ENCODE measurements at regions not wholly inside any gene's neighbourhood (a gene's known extent, or its start where the extent isn't known, plus 50 kb on each side); places are given as distances from the start of the nearest gene placed in this dataset.

GRCh38 chr18:77635451-77635850 is 385.8 kb downstream of the GALR1 start:
- Histone ChIP-seq H2BK12ac (ENCODE audit: low read length) (no peak overlapping the region), H2AK5ac (ENCODE audit: low read depth, low read length) (no peak overlapping the region), H3K4ac (ENCODE audit: low read length) (no peak overlapping the region), H3K4me2 (ENCODE audit: insufficient read depth, low read length, poor library complexity, severe bottlenecking) (no peak overlapping the region), H3K9ac (ENCODE audit: low read depth, low read length, poor library complexity) (no peak overlapping the region), H3K4me3 (ENCODE audit: low read length in 2 of 2) (no peak overlapping the region), H2BK5ac (ENCODE audit: low read length) (no peak overlapping the region), H3K36me3 (replicated peaks in 1 of 2; ENCODE audit: control insufficient read depth in 2 of 2, insufficient read depth in 2 of 2, low read length in 2 of 2) (no peaks in the 10 kb centered on the region), H2AFZ (ENCODE audit: low read length) (no peak overlapping the region), H2BK120ac (ENCODE audit: low read depth, low read length) (no peak overlapping the region), H3K9me3 (replicated peaks in 1 of 2; ENCODE audit: control insufficient read depth in 2 of 2, insufficient read depth in 1 of 2, low read depth in 1 of 2, low read length in 2 of 2) (no peaks in the 10 kb centered on the region), H4K8ac (ENCODE audit: low read depth, low read length) (no peak overlapping the region), H3K14ac (ENCODE audit: low read length) (no peak overlapping the region), H2BK15ac (ENCODE audit: low read length) (no peak overlapping the region), H4K91ac (ENCODE audit: low read depth, low read length, poor library complexity) (no peak overlapping the region), H3K4me1 (ENCODE audit: control insufficient read depth in 2 of 2, insufficient read depth in 1 of 2, low read depth in 1 of 2, low read length in 2 of 2) (peaks cover 0 to 6% of the 10 kb centered on the region in 2 donors), H3K79me1 (ENCODE audit: low read depth, low read length) (no peaks in the 10 kb centered on the region), H3K27me3 (ENCODE audit: control insufficient read depth in 3 of 3, insufficient read depth in 3 of 3, low read depth in 1 of 3, low read length in 3 of 3) (no peaks in the 10 kb centered on the region), H3K18ac (ENCODE audit: low read length) (no peak overlapping the region), H3K27ac (replicated peaks; ENCODE audit: low read length) (no peak overlapping the region), H3K23ac (ENCODE audit: low read depth, low read length, poor library complexity) (no peak overlapping the region)
- no peak for DNase-seq (ENCODE audit: low spot score)
- WGBS, 2 donors (ENCODE audit: extremely low coverage in 2 of 2, insufficient read length in 2 of 2, insufficient replicate concordance in 1 of 2): no CpG with 5 or more reads among the region's 9 CpGs

GRCh38 chr18:77635858-77636257 is 386.2 kb downstream of the GALR1 start:
- Histone ChIP-seq H3K79me1 (ENCODE audit: low read depth, low read length) (no peaks in the 10 kb centered on the region), H3K4me1 (ENCODE audit: control insufficient read depth in 2 of 2, insufficient read depth in 1 of 2, low read depth in 1 of 2, low read length in 2 of 2) (peaks cover 0 to 6% of the 10 kb centered on the region in 2 donors), H2BK12ac (ENCODE audit: low read length) (no peak overlapping the region), H3K4ac (ENCODE audit: low read length) (no peak overlapping the region), H2BK15ac (ENCODE audit: low read length) (no peak overlapping the region), H2AFZ (ENCODE audit: low read length) (no peak overlapping the region), H3K36me3 (replicated peaks in 1 of 2; ENCODE audit: control insufficient read depth in 2 of 2, insufficient read depth in 2 of 2, low read length in 2 of 2) (no peaks in the 10 kb centered on the region), H3K18ac (ENCODE audit: low read length) (no peak overlapping the region), H2AK5ac (ENCODE audit: low read depth, low read length) (no peak overlapping the region), H3K9me3 (replicated peaks in 1 of 2; ENCODE audit: control insufficient read depth in 2 of 2, insufficient read depth in 1 of 2, low read depth in 1 of 2, low read length in 2 of 2) (no peaks in the 10 kb centered on the region), H3K23ac (ENCODE audit: low read depth, low read length, poor library complexity) (no peak overlapping the region), H3K27me3 (ENCODE audit: control insufficient read depth in 3 of 3, insufficient read depth in 3 of 3, low read depth in 1 of 3, low read length in 3 of 3) (no peaks in the 10 kb centered on the region), H3K4me2 (ENCODE audit: insufficient read depth, low read length, poor library complexity, severe bottlenecking) (no peak overlapping the region), H3K4me3 (ENCODE audit: low read length in 2 of 2) (no peak overlapping the region), H4K8ac (ENCODE audit: low read depth, low read length) (no peak overlapping the region), H3K9ac (ENCODE audit: low read depth, low read length, poor library complexity) (no peak overlapping the region), H3K14ac (ENCODE audit: low read length) (no peak overlapping the region), H3K27ac (replicated peaks; ENCODE audit: low read length) (no peak overlapping the region), H2BK5ac (ENCODE audit: low read length) (no peak overlapping the region), H4K91ac (ENCODE audit: low read depth, low read length, poor library complexity) (no peak overlapping the region), H2BK120ac (ENCODE audit: low read depth, low read length) (no peak overlapping the region)
- WGBS, 2 donors (ENCODE audit: extremely low coverage in 2 of 2, insufficient read length in 2 of 2, insufficient replicate concordance in 1 of 2): no CpG with 5 or more reads among the region's 6 CpGs
- DNase-seq (ENCODE audit: low spot score): no peak

- no peak overlapping the region for H3K4me3 ChIP-seq (ENCODE audit: low read length in 2 of 2)
Observed at GRCh38 chr18:77645170-77645872, 395.7 kb downstream of the GALR1 start.

GRCh38 chr18:77647472-77647871 is 397.8 kb downstream of the GALR1 start:
- Histone ChIP-seq H3K9ac (ENCODE audit: low read depth, low read length, poor library complexity) (no peak overlapping the region), H3K27me3 (ENCODE audit: control insufficient read depth in 3 of 3, insufficient read depth in 3 of 3, low read depth in 1 of 3, low read length in 3 of 3) (peaks cover 0 to 10% (median 2%) of the 10 kb centered on the region in 3 experiments), H3K23ac (ENCODE audit: low read depth, low read length, poor library complexity) (no peak overlapping the region), H3K14ac (ENCODE audit: low read length) (no peak overlapping the region), H4K91ac (ENCODE audit: low read depth, low read length, poor library complexity) (no peak overlapping the region), H2BK5ac (ENCODE audit: low read length) (no peak overlapping the region), H3K18ac (ENCODE audit: low read length) (no peak overlapping the region), H3K4ac (ENCODE audit: low read length) (no peak overlapping the region), H3K36me3 (replicated peaks in 1 of 2; ENCODE audit: control insufficient read depth in 2 of 2, insufficient read depth in 2 of 2, low read length in 2 of 2) (no peaks in the 10 kb centered on the region), H2BK15ac (ENCODE audit: low read length) (no peak overlapping the region), H3K9me3 (replicated peaks in 1 of 2; ENCODE audit: control insufficient read depth in 2 of 2, insufficient read depth in 1 of 2, low read depth in 1 of 2, low read length in 2 of 2) (no peaks in the 10 kb centered on the region), H2AK5ac (ENCODE audit: low read depth, low read length) (no peak overlapping the region), H2AFZ (ENCODE audit: low read length) (no peak overlapping the region), H3K79me1 (ENCODE audit: low read depth, low read length) (no peaks in the 10 kb centered on the region), H3K4me1 (ENCODE audit: control insufficient read depth in 2 of 2, insufficient read depth in 1 of 2, low read depth in 1 of 2, low read length in 2 of 2) (peaks cover 0 to 4% of the 10 kb centered on the region in 2 donors), H4K8ac (ENCODE audit: low read depth, low read length) (no peak overlapping the region), H3K27ac (replicated peaks; ENCODE audit: low read length) (no peak overlapping the region), H2BK12ac (ENCODE audit: low read length) (no peak overlapping the region), H3K4me3 (ENCODE audit: low read length in 2 of 2) (no peak overlapping the region), H3K4me2 (ENCODE audit: insufficient read depth, low read length, poor library complexity, severe bottlenecking) (no peak overlapping the region), H2BK120ac (ENCODE audit: low read depth, low read length) (no peak overlapping the region)
- no peak for DNase-seq (ENCODE audit: low spot score)
- no CpG with 5 or more reads among the region's 8 CpGs for WGBS, 2 donors (ENCODE audit: extremely low coverage in 2 of 2, insufficient read length in 2 of 2, insufficient replicate concordance in 1 of 2)

More at GRCh38 chr18:77645170-77645872, 395.7 kb downstream of the GALR1 start:
- Histone ChIP-seq H3K23ac (ENCODE audit: low read depth, low read length, poor library complexity) (no peak overlapping the region), H3K27me3 (ENCODE audit: control insufficient read depth in 3 of 3, insufficient read depth in 3 of 3, low read depth in 1 of 3, low read length in 3 of 3) (no peaks in the 10 kb centered on the region), H2AFZ (ENCODE audit: low read length) (no peak overlapping the region), H3K27ac (replicated peaks; ENCODE audit: low read length) (no peak overlapping the region), H3K14ac (ENCODE audit: low read length) (no peak overlapping the region), H2BK120ac (ENCODE audit: low read depth, low read length) (no peak overlapping the region), H3K18ac (ENCODE audit: low read length) (no peak overlapping the region), H3K4ac (ENCODE audit: low read length) (no peak overlapping the region), H2AK5ac (ENCODE audit: low read depth, low read length) (no peak overlapping the region), H4K91ac (ENCODE audit: low read depth, low read length, poor library complexity) (no peak overlapping the region), H3K36me3 (replicated peaks in 1 of 2; ENCODE audit: control insufficient read depth in 2 of 2, insufficient read depth in 2 of 2, low read length in 2 of 2) (no peaks in the 10 kb centered on the region), H4K8ac (ENCODE audit: low read depth, low read length) (no peak overlapping the region), H2BK5ac (ENCODE audit: low read length) (no peak overlapping the region), H3K4me2 (ENCODE audit: insufficient read depth, low read length, poor library complexity, severe bottlenecking) (no peak overlapping the region), H3K9me3 (replicated peaks in 1 of 2; ENCODE audit: control insufficient read depth in 2 of 2, insufficient read depth in 1 of 2, low read depth in 1 of 2, low read length in 2 of 2) (no peaks in the 10 kb centered on the region), H3K79me1 (ENCODE audit: low read depth, low read length) (no peaks in the 10 kb centered on the region), H3K4me1 (ENCODE audit: control insufficient read depth in 2 of 2, insufficient read depth in 1 of 2, low read depth in 1 of 2, low read length in 2 of 2) (peaks cover 0 to 4% of the 10 kb centered on the region in 2 donors), H3K9ac (ENCODE audit: low read depth, low read length, poor library complexity) (no peak overlapping the region), H2BK15ac (ENCODE audit: low read length) (no peak overlapping the region), H2BK12ac (ENCODE audit: low read length) (no peak overlapping the region)
- WGBS, 2 donors (ENCODE audit: extremely low coverage in 2 of 2, insufficient read length in 2 of 2, insufficient replicate concordance in 1 of 2): no CpG with 5 or more reads among the region's 8 CpGs
- DNase-seq (ENCODE audit: low spot score): no peak

All from neuronal stem cell (in vitro differentiated cells).